ENCODE measurements at regions not wholly inside any gene's neighbourhood (a gene's known extent, or its start where the extent isn't known, plus 50 kb on each side); places are given as distances from the start of the nearest gene placed in this dataset.

GRCh38 chr7:20959281-20959680 is 172.6 kb upstream of the SP8 start:
- TF ChIP-seq CTCF (IDR thresholded peaks at IDR 0.05; ENCODE audit: borderline replicate concordance, insufficient read depth, low read depth, low read length), result no peak

GRCh38 chr7:20963556-20964280 is 177.0 kb upstream of the SP8 start:
- no peak for TF ChIP-seq CTCF (IDR thresholded peaks at IDR 0.05; ENCODE audit: borderline replicate concordance, insufficient read depth, low read depth, low read length)
- H3K4me3 ChIP-seq (ENCODE audit: low read depth, low read length), result no peak overlapping the region

More at GRCh38 chr7:20959281-20959680, 172.6 kb upstream of the SP8 start:
- H3K4me3 ChIP-seq (ENCODE audit: low read depth, low read length), result no peak overlapping the region

GRCh38 chr7:20964281-20964918 is 177.7 kb upstream of the SP8 start:
- no peak overlapping the region for H3K4me3 ChIP-seq (ENCODE audit: low read depth, low read length)
- no peak for TF ChIP-seq CTCF (IDR thresholded peaks at IDR 0.05; ENCODE audit: borderline replicate concordance, insufficient read depth, low read depth, low read length)

- no peak for TF ChIP-seq CTCF (IDR thresholded peaks at IDR 0.05; ENCODE audit: borderline replicate concordance, insufficient read depth, low read depth, low read length)
- H3K4me3 ChIP-seq (ENCODE audit: low read depth, low read length), result no peak overlapping the region
These were observed 184.5 kb upstream of the SP8 start for GRCh38 chr7:20971219-20971618.

GRCh38 chr7:20980232-20980631 is 193.5 kb upstream of the SP8 start:
- TF ChIP-seq CTCF (IDR thresholded peaks at IDR 0.05; ENCODE audit: borderline replicate concordance, insufficient read depth, low read depth, low read length), result no peak
- no peak overlapping the region for H3K4me3 ChIP-seq (ENCODE audit: low read depth, low read length)

GRCh38 chr7:20980668-20981264 is 194.1 kb upstream of the SP8 start:
- TF ChIP-seq CTCF (IDR thresholded peaks at IDR 0.05; ENCODE audit: borderline replicate concordance, insufficient read depth, low read depth, low read length), result no peak
- no peak overlapping the region for H3K4me3 ChIP-seq (ENCODE audit: low read depth, low read length)
